ENCODE measurements at regions not wholly inside any gene's neighbourhood (a gene's known extent, or its start where the extent isn't known, plus 50 kb on each side); places are given as distances from the start of the nearest gene placed in this dataset.

GRCh38 chr9:89808076-89808755 lies 203.4 kb downstream of the GADD45G start:
- Histone ChIP-seq H3K79me2 (replicated peaks; ENCODE audit: insufficient read depth, low read length) (no peaks in the 10 kb centered on the region), H4K20me1 (ENCODE audit: insufficient read depth) (no peaks in the 10 kb centered on the region), H3F3A (ENCODE audit: insufficient read depth, low read length, poor library complexity, severe bottlenecking) (no peaks in the 10 kb centered on the region), H3K4me3 (ENCODE audit: low read length) (no peak overlapping the region), H3K4me2 (ENCODE audit: low read length) (no peak overlapping the region), H3K9ac (ENCODE audit: low read length) (no peak overlapping the region), H3K27me3 (ENCODE audit: insufficient read depth, low read depth, low read length) (no peaks in the 10 kb centered on the region), H3K36me3 (ENCODE audit: insufficient read depth, low read length) (no peaks in the 10 kb centered on the region), H2AFZ (ENCODE audit: low read depth, low read length) (no peak overlapping the region), H3K27ac (ENCODE audit: low read length) (no peak overlapping the region), H3K9me2 (ENCODE audit: insufficient read depth, low read length) (no peaks in the 10 kb centered on the region), H3K9me3 (ENCODE audit: low read length) (no peaks in the 10 kb centered on the region)
- peak; percentile 15 for TF ChIP-seq CTCF (IDR thresholded peaks at IDR 0.05; ENCODE audit: poor library complexity, severe bottlenecking)
- TF ChIP-seq POLR2AphosphoS5 (IDR thresholded peaks at IDR 0.05), result no peak
- no peak for TF ChIP-seq RAD21 (conservative IDR thresholded peaks at IDR 0.05)
- no peak for TF ChIP-seq MXI1 (conservative IDR thresholded peaks at IDR 0.05; ENCODE audit: poor library complexity, severe bottlenecking)

- Histone ChIP-seq H3K9me2 (ENCODE audit: insufficient read depth, low read length) (no peaks in the 10 kb centered on the region), H3K27me3 (ENCODE audit: insufficient read depth, low read depth, low read length) (no peaks in the 10 kb centered on the region), H3K9ac (ENCODE audit: low read length) (no peak overlapping the region), H2AFZ (ENCODE audit: low read depth, low read length) (no peak overlapping the region), H3K27ac (ENCODE audit: low read length) (no peak overlapping the region), H3K4me3 (ENCODE audit: low read length) (no peak overlapping the region), H3K36me3 (ENCODE audit: insufficient read depth, low read length) (no peaks in the 10 kb centered on the region), H3F3A (ENCODE audit: insufficient read depth, low read length, poor library complexity, severe bottlenecking) (no peaks in the 10 kb centered on the region), H4K20me1 (ENCODE audit: insufficient read depth) (no peaks in the 10 kb centered on the region), H3K4me2 (ENCODE audit: low read length) (no peak overlapping the region), H3K79me2 (replicated peaks; ENCODE audit: insufficient read depth, low read length) (no peaks in the 10 kb centered on the region), H3K9me3 (ENCODE audit: low read length) (no peaks in the 10 kb centered on the region)
- TF ChIP-seq MXI1 (conservative IDR thresholded peaks at IDR 0.05; ENCODE audit: poor library complexity, severe bottlenecking) (no peak), RAD21 (conservative IDR thresholded peaks at IDR 0.05) (no peak), SMC3 (conservative IDR thresholded peaks at IDR 0.05; ENCODE audit: poor library complexity) (no peak)
These were observed 204.0 kb downstream of the GADD45G start for GRCh38 chr9:89808756-89809181.

GRCh38 chr9:89810431-89810830 lies 205.6 kb downstream of the GADD45G start:
- Histone ChIP-seq H3K27ac (ENCODE audit: low read length) (no peak overlapping the region), H3K79me2 (replicated peaks; ENCODE audit: insufficient read depth, low read length) (no peaks in the 10 kb centered on the region), H3K27me3 (ENCODE audit: insufficient read depth, low read depth, low read length) (no peaks in the 10 kb centered on the region), H3K4me2 (ENCODE audit: low read length) (no peak overlapping the region), H3K9me3 (ENCODE audit: low read length) (no peaks in the 10 kb centered on the region), H3F3A (ENCODE audit: insufficient read depth, low read length, poor library complexity, severe bottlenecking) (no peaks in the 10 kb centered on the region), H3K9me2 (ENCODE audit: insufficient read depth, low read length) (no peaks in the 10 kb centered on the region), H2AFZ (ENCODE audit: low read depth, low read length) (no peak overlapping the region), H3K4me3 (ENCODE audit: low read length) (no peak overlapping the region), H3K36me3 (ENCODE audit: insufficient read depth, low read length) (no peaks in the 10 kb centered on the region), H4K20me1 (ENCODE audit: insufficient read depth) (no peaks in the 10 kb centered on the region), H3K9ac (ENCODE audit: low read length) (no peak overlapping the region)
- no peak for TF ChIP-seq POLR2AphosphoS5 (IDR thresholded peaks at IDR 0.05)
- no peak for TF ChIP-seq RAD21 (conservative IDR thresholded peaks at IDR 0.05)
- no peak for TF ChIP-seq CTCF (IDR thresholded peaks at IDR 0.05; ENCODE audit: poor library complexity, severe bottlenecking)
- TF ChIP-seq EP300 (conservative IDR thresholded peaks at IDR 0.05; ENCODE audit: poor library complexity, severe bottlenecking), result no peak
- no peak for TF ChIP-seq MXI1 (conservative IDR thresholded peaks at IDR 0.05; ENCODE audit: poor library complexity, severe bottlenecking)
- TF ChIP-seq REST (IDR thresholded peaks at IDR 0.05; ENCODE audit: borderline replicate concordance), result no peak
- TF ChIP-seq EZH2 (IDR thresholded peaks at IDR 0.05; ENCODE audit: borderline replicate concordance, insufficient read depth, low read length, poor library complexity, severe bottlenecking), result no peak
- TF ChIP-seq SMC3 (conservative IDR thresholded peaks at IDR 0.05; ENCODE audit: poor library complexity), result no peak
- TF ChIP-seq TAF1 (IDR thresholded peaks at IDR 0.05; ENCODE audit: low read depth), result no peak
